ENCODE measurements at regions not wholly inside any gene's neighbourhood (a gene's known extent, or its start where the extent isn't known, plus 50 kb on each side); places are given as distances from the start of the nearest gene placed in this dataset.

- Histone ChIP-seq H3K4me2 (no peak overlapping the region), H3K79me2 (ENCODE audit: insufficient read depth, low read depth) (no peaks in the 10 kb centered on the region), H3K27ac (no peak overlapping the region), H4K20me1 (ENCODE audit: insufficient read depth) (no peaks in the 10 kb centered on the region), H3K36me3 (ENCODE audit: insufficient read depth) (no peaks in the 10 kb centered on the region), H2AFZ (ENCODE audit: low read depth) (no peak overlapping the region), H3K9ac (no peak overlapping the region), H3K4me3 (IDR thresholded peaks at IDR 0.05; ENCODE audit: insufficient read depth, low read depth, low read length) (no peak overlapping the region), H3K27me3 (ENCODE audit: insufficient read depth, low read depth) (no peaks in the 10 kb centered on the region), H3K4me1 (ENCODE audit: low read depth, poor library complexity, severe bottlenecking) (no peaks in the 10 kb centered on the region)
- no peak for TF ChIP-seq CTCF (conservative IDR thresholded peaks at IDR 0.05; ENCODE audit: low read depth, low read length)
These were observed 138.8 kb downstream of the GABRG1 start for GRCh38 chr4:45985038-45985437.

DNA sequence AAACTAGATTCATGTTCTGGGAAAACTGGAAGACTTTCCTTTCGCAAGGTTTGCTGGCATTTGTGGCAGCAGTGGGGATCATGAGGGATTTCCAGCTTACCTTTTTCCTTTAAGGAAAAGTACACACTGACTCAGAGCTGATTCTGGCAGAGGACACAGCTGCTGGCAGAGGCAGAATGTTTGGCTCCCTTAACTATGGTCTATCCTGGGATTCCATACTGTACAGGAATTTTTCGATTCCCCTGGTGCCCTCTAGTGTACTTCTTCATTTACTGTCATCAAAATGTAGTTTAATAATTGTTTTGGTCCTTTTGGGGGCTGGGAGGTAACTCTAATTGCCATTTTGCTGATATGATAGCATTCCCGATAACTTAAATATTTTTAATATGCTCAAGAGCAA is 152.7 kb downstream of the GABRG1 start:
- no peaks in the 10 kb centered on the region for H4K20me1 ChIP-seq (ENCODE audit: insufficient read depth)
- H3K4me1 ChIP-seq (ENCODE audit: low read depth, poor library complexity, severe bottlenecking), result no peaks in the 10 kb centered on the region
- H3K27me3 ChIP-seq (ENCODE audit: insufficient read depth, low read depth), result no peaks in the 10 kb centered on the region
- no peak overlapping the region for H3K4me3 ChIP-seq (IDR thresholded peaks at IDR 0.05; ENCODE audit: insufficient read depth, low read depth, low read length)
- H3K79me2 ChIP-seq (ENCODE audit: insufficient read depth, low read depth), result no peaks in the 10 kb centered on the region
- no peak overlapping the region for H3K4me2 ChIP-seq
- H3K27ac ChIP-seq, result no peak overlapping the region
- H3K36me3 ChIP-seq (ENCODE audit: insufficient read depth), result no peaks in the 10 kb centered on the region
- no peak overlapping the region for H2AFZ ChIP-seq (ENCODE audit: low read depth)
- no peak overlapping the region for H3K9ac ChIP-seq
- no peak for TF ChIP-seq CTCF (conservative IDR thresholded peaks at IDR 0.05; ENCODE audit: low read depth, low read length)

DNA sequence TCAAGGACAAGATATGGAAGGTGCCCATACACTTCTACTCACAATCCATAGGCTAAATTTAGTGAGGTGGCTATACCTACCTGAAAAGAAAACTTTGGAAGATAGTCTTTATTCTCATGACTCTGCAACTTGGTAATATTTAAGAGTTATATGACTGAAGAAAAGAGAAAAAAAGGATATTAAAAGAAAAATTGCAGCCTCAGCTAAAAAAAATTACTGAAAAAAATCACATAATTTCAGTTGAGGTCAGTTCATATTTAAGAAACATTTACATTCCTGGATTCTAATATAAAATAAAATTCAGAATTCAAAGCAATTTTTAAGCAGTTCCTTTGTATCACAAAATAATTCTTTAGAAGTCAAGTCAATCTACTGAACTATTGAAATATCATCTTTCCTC is 166.5 kb downstream of the GABRG1 start:
- Histone ChIP-seq H3K9ac (no peak overlapping the region), H3K36me3 (ENCODE audit: insufficient read depth) (no peaks in the 10 kb centered on the region), H3K4me2 (no peak overlapping the region), H3K4me1 (ENCODE audit: low read depth, poor library complexity, severe bottlenecking) (no peaks in the 10 kb centered on the region), H2AFZ (ENCODE audit: low read depth) (no peak overlapping the region), H3K79me2 (ENCODE audit: insufficient read depth, low read depth) (no peaks in the 10 kb centered on the region), H3K27ac (no peak overlapping the region), H3K4me3 (IDR thresholded peaks at IDR 0.05; ENCODE audit: insufficient read depth, low read depth, low read length) (no peak overlapping the region), H4K20me1 (ENCODE audit: insufficient read depth) (no peaks in the 10 kb centered on the region), H3K27me3 (ENCODE audit: insufficient read depth, low read depth) (no peaks in the 10 kb centered on the region)
- TF ChIP-seq CTCF (conservative IDR thresholded peaks at IDR 0.05; ENCODE audit: low read depth, low read length), result no peak

DNA sequence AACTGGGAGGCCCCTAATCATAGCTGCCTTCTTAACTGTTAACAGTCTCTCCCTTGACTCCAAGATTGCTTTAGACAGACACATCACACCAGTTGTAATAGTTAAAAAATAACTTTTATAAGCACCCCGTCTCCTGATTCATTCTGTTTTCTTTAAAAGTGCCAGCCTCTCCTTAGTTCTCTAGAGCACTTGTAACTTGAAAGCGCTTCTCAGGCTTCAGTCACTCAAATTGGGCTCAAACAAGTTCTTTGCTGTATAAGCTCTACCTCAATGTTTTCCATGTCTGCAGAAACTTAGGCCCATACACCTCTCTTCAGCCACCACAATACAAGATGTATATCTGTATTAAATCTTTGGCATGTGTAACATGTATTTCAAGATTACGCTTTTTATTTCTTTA is 169.6 kb downstream of the GABRG1 start:
- Histone ChIP-seq H3K79me2 (ENCODE audit: insufficient read depth, low read depth) (no peaks in the 10 kb centered on the region), H3K4me2 (no peak overlapping the region), H3K36me3 (ENCODE audit: insufficient read depth) (no peaks in the 10 kb centered on the region), H3K9ac (no peak overlapping the region), H3K27ac (no peak overlapping the region), H3K27me3 (ENCODE audit: insufficient read depth, low read depth) (no peaks in the 10 kb centered on the region), H2AFZ (ENCODE audit: low read depth) (no peak overlapping the region), H3K4me1 (ENCODE audit: low read depth, poor library complexity, severe bottlenecking) (no peaks in the 10 kb centered on the region), H3K4me3 (IDR thresholded peaks at IDR 0.05; ENCODE audit: insufficient read depth, low read depth, low read length) (no peak overlapping the region), H4K20me1 (ENCODE audit: insufficient read depth) (no peaks in the 10 kb centered on the region)
- no peak for TF ChIP-seq CTCF (conservative IDR thresholded peaks at IDR 0.05; ENCODE audit: low read depth, low read length)

DNA sequence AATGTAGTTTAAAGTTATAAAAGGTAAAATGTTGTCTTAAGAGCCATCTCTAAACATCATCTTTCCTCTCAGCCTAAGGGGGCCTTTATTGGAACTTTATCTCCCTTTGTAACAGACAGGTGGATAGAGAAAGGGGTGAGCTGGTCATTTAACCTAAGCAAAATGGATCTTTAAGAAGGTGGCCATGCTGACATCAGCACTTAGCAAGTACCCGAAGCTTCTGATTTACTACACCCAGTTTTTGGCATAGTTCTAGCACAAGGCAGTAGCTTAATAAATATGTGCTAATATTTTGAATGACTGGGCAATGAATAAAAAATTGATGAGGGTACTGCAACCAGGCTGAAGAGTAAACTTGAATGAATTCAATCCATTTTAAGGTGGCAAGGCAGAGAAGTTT is 172.7 kb downstream of the GABRG1 start:
- H3K9ac ChIP-seq, result no peak overlapping the region
- H3K4me3 ChIP-seq (IDR thresholded peaks at IDR 0.05; ENCODE audit: insufficient read depth, low read depth, low read length), result no peak overlapping the region
- H2AFZ ChIP-seq (ENCODE audit: low read depth), result no peak overlapping the region
- no peak overlapping the region for H3K27ac ChIP-seq
- no peaks in the 10 kb centered on the region for H3K4me1 ChIP-seq (ENCODE audit: low read depth, poor library complexity, severe bottlenecking)
- no peaks in the 10 kb centered on the region for H3K79me2 ChIP-seq (ENCODE audit: insufficient read depth, low read depth)
- H4K20me1 ChIP-seq (ENCODE audit: insufficient read depth), result no peaks in the 10 kb centered on the region
- H3K36me3 ChIP-seq (ENCODE audit: insufficient read depth), result no peaks in the 10 kb centered on the region
- no peak for TF ChIP-seq CTCF (conservative IDR thresholded peaks at IDR 0.05; ENCODE audit: low read depth, low read length)
- no peak overlapping the region for H3K4me2 ChIP-seq
- H3K27me3 ChIP-seq (ENCODE audit: insufficient read depth, low read depth), result no peaks in the 10 kb centered on the region

Measured in KMS-11 (cell line).